Astrocyte (in vitro differentiated cells and primary cell): ENCODE measurements at regions not wholly inside any gene's neighbourhood (a gene's known extent, or its start where the extent isn't known, plus 50 kb on each side); places are given as distances from the start of the nearest gene placed in this dataset.

Experiments
- DNase-seq: peaks from one replicate; pipeline ENCODE4 v3.0.0-alpha.2; 2010; ENCODE audit warnings: low read depth
- FAIRE-seq: peaks from 2 replicates; lab custom pipeline; 2011; peaks lifted over from hg19 to GRCh38; lab: Jason Lieb, UNC
- H2AFZ ChIP-seq: 2 replicates; pipeline ENCODE4 v1.6.0; 2012; ENCODE audit warnings: low read depth, low read length, inconsistent platforms
- H3K27ac ChIP-seq: 2 replicates; pipeline ENCODE4 v1.5.1; 2011; ENCODE audit warnings: low read depth, low read length, inconsistent platforms
- H3K27me3 ChIP-seq: 2 replicates; pipeline ENCODE4 v1.6.0; 2011; ENCODE audit warnings: low read length, inconsistent platforms; ENCODE audit not compliant: insufficient read depth
- H3K36me3 ChIP-seq: 2 replicates; pipeline ENCODE4 v1.5.1; 2011; ENCODE audit warnings: low read length, inconsistent platforms; ENCODE audit not compliant: insufficient read depth
- H3K4me1 ChIP-seq: 2 replicates; pipeline ENCODE4 v1.5.1; 2011; ENCODE audit warnings: low read length, inconsistent platforms; ENCODE audit not compliant: insufficient read depth
- H3K4me2 ChIP-seq: 2 replicates; pipeline ENCODE4 v1.6.0; 2012; ENCODE audit warnings: low read length, inconsistent platforms
- H3K4me3 ChIP-seq: 2 replicates; pipeline ENCODE4 v1.5.1; 2011; ENCODE audit warnings: low read depth, mild to moderate bottlenecking, low read length, inconsistent platforms; ENCODE audit not compliant: insufficient read depth
- H3K79me2 ChIP-seq: 2 replicates; pipeline ENCODE4 v1.6.0; 2012; ENCODE audit warnings: mild to moderate bottlenecking, low read length, inconsistent platforms; ENCODE audit not compliant: insufficient read depth
- H3K9ac ChIP-seq: 2 replicates; pipeline ENCODE4 v1.6.0; 2012; ENCODE audit warnings: mild to moderate bottlenecking, low read length, inconsistent platforms
- H3K9me3 ChIP-seq: 2 replicates; pipeline ENCODE4 v1.5.1; 2012; ENCODE audit warnings: low read depth, mild to moderate bottlenecking, low read length, inconsistent platforms; ENCODE audit not compliant: insufficient read depth
- H4K20me1 ChIP-seq: 2 replicates; pipeline ENCODE4 v1.6.0; 2012; ENCODE audit warnings: low read length, inconsistent platforms; ENCODE audit not compliant: insufficient read depth
- H3K27ac Mint-ChIP-seq: one replicate; pipeline ENCODE4 v1.8.0; 2021; ENCODE audit warnings: mild to moderate bottlenecking, mixed read lengths; ENCODE audit not compliant: unreplicated experiment
- H3K27me3 Mint-ChIP-seq: one replicate; pipeline ENCODE4 v1.8.0; 2021; ENCODE audit warnings: low read depth, mixed read lengths; ENCODE audit not compliant: unreplicated experiment
- H3K36me3 Mint-ChIP-seq: one replicate; pipeline ENCODE4 v1.8.0; 2021; ENCODE audit warnings: low read depth, mixed read lengths; ENCODE audit not compliant: unreplicated experiment
- H3K4me1 Mint-ChIP-seq: one replicate; pipeline ENCODE4 v1.8.0; 2021; ENCODE audit warnings: low read depth, mixed read lengths; ENCODE audit not compliant: unreplicated experiment
- H3K4me3 Mint-ChIP-seq: one replicate; pipeline ENCODE4 v1.8.0; 2021; ENCODE audit warnings: mild to moderate bottlenecking, moderate library complexity, mixed read lengths; ENCODE audit not compliant: unreplicated experiment
- H3K9me3 Mint-ChIP-seq: one replicate; pipeline ENCODE4 v1.8.0; 2021; ENCODE audit warnings: mild to moderate bottlenecking, mixed read lengths; ENCODE audit not compliant: unreplicated experiment
- EZH2 ChIP-seq: IDR thresholded peaks from 2 replicates; pipeline ENCODE4 v1.6.1; 2012; ENCODE audit warnings: mild to moderate bottlenecking, low read length, inconsistent platforms; ENCODE audit not compliant: insufficient read depth
- TF ChIP-seq, protein P1 (sequence below): IDR thresholded peaks from 2 replicates; pipeline ENCODE4 v1.5.1; 2011; ENCODE audit warnings: low read depth, mild to moderate bottlenecking, inconsistent platforms, low read length, moderate library complexity; ENCODE audit not compliant: insufficient read depth

- no peak overlapping the region for H3K9ac ChIP-seq
- H3K9me3 Mint-ChIP-seq = no peaks in the 10 kb centered on the region
- H3K36me3 Mint-ChIP-seq = no peaks in the 10 kb centered on the region
- no peaks in the 10 kb centered on the region for H3K36me3 ChIP-seq
- H3K4me2 ChIP-seq = no peak overlapping the region
- H3K79me2 ChIP-seq = no peaks in the 10 kb centered on the region
- no peaks in the 10 kb centered on the region for H3K4me1 Mint-ChIP-seq
- H3K4me3 ChIP-seq = no peak overlapping the region
- H3K27ac Mint-ChIP-seq = no peak overlapping the region
- no peaks in the 10 kb centered on the region for H3K27me3 Mint-ChIP-seq
- H3K4me3 Mint-ChIP-seq = no peak overlapping the region
- no peaks in the 10 kb centered on the region for H4K20me1 ChIP-seq
- H3K27ac ChIP-seq = no peak overlapping the region
- DNase-seq = peak; percentile 56
- no peaks in the 10 kb centered on the region for H3K9me3 ChIP-seq
- H2AFZ ChIP-seq = no peak overlapping the region
- no peak for FAIRE-seq
- no peaks in the 10 kb centered on the region for H3K27me3 ChIP-seq
- no peaks in the 10 kb centered on the region for H3K4me1 ChIP-seq
- TF ChIP-seq EZH2 = no peak
- TF ChIP-seq, protein P1, sequence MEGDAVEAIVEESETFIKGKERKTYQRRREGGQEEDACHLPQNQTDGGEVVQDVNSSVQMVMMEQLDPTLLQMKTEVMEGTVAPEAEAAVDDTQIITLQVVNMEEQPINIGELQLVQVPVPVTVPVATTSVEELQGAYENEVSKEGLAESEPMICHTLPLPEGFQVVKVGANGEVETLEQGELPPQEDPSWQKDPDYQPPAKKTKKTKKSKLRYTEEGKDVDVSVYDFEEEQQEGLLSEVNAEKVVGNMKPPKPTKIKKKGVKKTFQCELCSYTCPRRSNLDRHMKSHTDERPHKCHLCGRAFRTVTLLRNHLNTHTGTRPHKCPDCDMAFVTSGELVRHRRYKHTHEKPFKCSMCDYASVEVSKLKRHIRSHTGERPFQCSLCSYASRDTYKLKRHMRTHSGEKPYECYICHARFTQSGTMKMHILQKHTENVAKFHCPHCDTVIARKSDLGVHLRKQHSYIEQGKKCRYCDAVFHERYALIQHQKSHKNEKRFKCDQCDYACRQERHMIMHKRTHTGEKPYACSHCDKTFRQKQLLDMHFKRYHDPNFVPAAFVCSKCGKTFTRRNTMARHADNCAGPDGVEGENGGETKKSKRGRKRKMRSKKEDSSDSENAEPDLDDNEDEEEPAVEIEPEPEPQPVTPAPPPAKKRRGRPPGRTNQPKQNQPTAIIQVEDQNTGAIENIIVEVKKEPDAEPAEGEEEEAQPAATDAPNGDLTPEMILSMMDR = no peak
Observed at GRCh38 chr3:181362378-181362777, 349.3 kb upstream of the SOX2 start.

GRCh38 chr3:181358562-181358961 is 353.2 kb upstream of the SOX2 start:
- no peaks in the 10 kb centered on the region for H3K36me3 Mint-ChIP-seq
- no peaks in the 10 kb centered on the region for H3K9me3 Mint-ChIP-seq
- no peak overlapping the region for H3K27ac Mint-ChIP-seq

DNA sequence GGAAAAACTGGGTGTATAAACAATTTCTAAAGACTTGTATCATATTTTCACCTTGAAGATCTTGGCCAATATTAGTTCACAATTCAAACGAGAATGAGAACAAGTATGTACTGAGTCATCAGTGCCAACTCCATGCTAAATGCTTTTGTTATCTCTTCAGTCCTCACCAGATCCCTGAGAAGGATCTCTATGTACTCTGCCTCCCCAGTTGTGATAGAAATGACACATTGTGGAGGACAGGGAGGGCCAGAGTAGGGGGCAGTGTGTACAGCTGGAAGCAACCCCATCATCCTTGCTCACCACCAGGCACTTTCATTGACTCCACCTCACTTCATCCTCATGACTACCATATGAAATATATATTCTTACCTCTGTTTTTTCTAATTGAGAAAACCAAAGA is 353.7 kb upstream of the SOX2 start:
- H3K4me1 ChIP-seq = no peaks in the 10 kb centered on the region

More at GRCh38 chr3:181358562-181358961, 353.2 kb upstream of the SOX2 start:
- H3K36me3 ChIP-seq = no peaks in the 10 kb centered on the region
- no peak overlapping the region for H3K4me2 ChIP-seq
- no peaks in the 10 kb centered on the region for H3K4me1 ChIP-seq
- H3K4me3 ChIP-seq = no peak overlapping the region
- H3K9ac ChIP-seq = no peak overlapping the region
- H3K27ac ChIP-seq = no peak overlapping the region
- no peaks in the 10 kb centered on the region for H3K27me3 ChIP-seq
- H2AFZ ChIP-seq = no peak overlapping the region
- H3K79me2 ChIP-seq = no peaks in the 10 kb centered on the region
- H4K20me1 ChIP-seq = no peaks in the 10 kb centered on the region
- Mint-ChIP-seq H3K4me1 (no peaks in the 10 kb centered on the region), H3K27me3 (no peaks in the 10 kb centered on the region), H3K4me3 (no peak overlapping the region)
- no peaks in the 10 kb centered on the region for H3K9me3 ChIP-seq
- TF ChIP-seq EZH2 = no peak
- TF ChIP-seq, protein P1 = no peak
- peak; percentile 1 for DNase-seq
- no peak for FAIRE-seq

More for the DNA sequence above, 353.7 kb upstream of the SOX2 start:
- Histone ChIP-seq H3K27me3 (no peaks in the 10 kb centered on the region), H2AFZ (no peak overlapping the region), H3K36me3 (no peaks in the 10 kb centered on the region), H3K9me3 (no peaks in the 10 kb centered on the region), H3K4me2 (no peak overlapping the region), H3K9ac (no peak overlapping the region), H4K20me1 (no peaks in the 10 kb centered on the region), H3K79me2 (no peaks in the 10 kb centered on the region), H3K4me3 (no peak overlapping the region), H3K27ac (no peak overlapping the region)
- FAIRE-seq (no peak), DNase-seq (no peak)
- no peaks in the 10 kb centered on the region for H3K4me1 Mint-ChIP-seq
- no peaks in the 10 kb centered on the region for H3K9me3 Mint-ChIP-seq
- no peaks in the 10 kb centered on the region for H3K27me3 Mint-ChIP-seq
- H3K4me3 Mint-ChIP-seq = no peak overlapping the region
- no peak overlapping the region for H3K27ac Mint-ChIP-seq
- TF ChIP-seq, protein P1 = no peak
- no peak for TF ChIP-seq EZH2
- H3K36me3 Mint-ChIP-seq = no peaks in the 10 kb centered on the region
